ENCODE measurements at regions not wholly inside any gene's neighbourhood (a gene's known extent, or its start where the extent isn't known, plus 50 kb on each side); places are given as distances from the start of the nearest gene placed in this dataset.
"Not testable (repeated sequence)": the region's sequence is repeated elsewhere in the genome, so short reads cannot be mapped to it uniquely, and the experiment has no call there.

GRCh38 chr2:57217013-57217412 lies 829.6 kb upstream of the VRK2 start:
- DNase-seq, result no peak
- intact Hi-C loops (cut with DNase I), result no loop called here

- no peak for DNase-seq
- intact Hi-C loops (cut with DNase I), result no loop called here
Observed at GRCh38 chr2:57218206-57218605, 828.4 kb upstream of the VRK2 start.

GRCh38 chr2:57229706-57230105 lies 816.9 kb upstream of the VRK2 start:
- DNase-seq; intact Hi-C loops (cut with DNase I): not testable (repeated sequence)

DNA sequence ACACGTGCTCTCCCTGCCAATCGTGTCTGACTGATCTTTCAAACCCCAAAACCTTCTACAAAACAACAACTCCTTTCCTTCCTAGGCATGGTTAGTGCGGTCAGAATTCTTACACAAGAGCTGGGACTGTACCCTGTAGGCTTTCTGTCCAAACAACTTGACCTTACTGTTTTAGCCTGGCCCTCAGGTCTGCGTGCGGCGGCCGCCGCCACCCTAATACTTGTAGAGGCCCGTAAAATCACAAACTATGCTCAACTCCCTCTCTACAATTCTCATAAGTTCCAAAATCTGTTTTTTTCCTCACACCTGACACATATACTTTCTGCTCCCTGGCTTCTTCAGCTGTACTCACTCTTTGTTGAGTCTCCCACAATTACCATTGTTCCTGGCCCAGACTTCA lies 814.3 kb upstream of the VRK2 start:
- DNase-seq; intact Hi-C loops (cut with DNase I): not testable (repeated sequence)

- DNase-seq; intact Hi-C loops (cut with DNase I): not testable (repeated sequence)
Observed at GRCh38 chr2:57251495-57251894, 795.1 kb upstream of the VRK2 start.

- peak in 1 of 10 donors; percentile 72 for DNase-seq
- intact Hi-C loops (cut with DNase I), result not testable (repeated sequence)
Observed at GRCh38 chr2:57276408-57276807, 770.2 kb upstream of the VRK2 start.

- intact Hi-C loops (cut with DNase I), result no loop called here
- no peak for DNase-seq
Observed at GRCh38 chr2:57278451-57278850, 768.2 kb upstream of the VRK2 start.

GRCh38 chr2:57291209-57291608 lies 755.4 kb upstream of the VRK2 start:
- DNase-seq, result no peak
- intact Hi-C loops (cut with DNase I), result no loop called here

- intact Hi-C loops (cut with DNase I), result no loop called here
- no peak for DNase-seq
Observed at GRCh38 chr2:57296795-57297517, 749.6 kb upstream of the VRK2 start.

- intact Hi-C loops (cut with DNase I), result no loop called here
- no peak for DNase-seq
Observed at GRCh38 chr2:57313678-57314077, 732.9 kb upstream of the VRK2 start.

DNA sequence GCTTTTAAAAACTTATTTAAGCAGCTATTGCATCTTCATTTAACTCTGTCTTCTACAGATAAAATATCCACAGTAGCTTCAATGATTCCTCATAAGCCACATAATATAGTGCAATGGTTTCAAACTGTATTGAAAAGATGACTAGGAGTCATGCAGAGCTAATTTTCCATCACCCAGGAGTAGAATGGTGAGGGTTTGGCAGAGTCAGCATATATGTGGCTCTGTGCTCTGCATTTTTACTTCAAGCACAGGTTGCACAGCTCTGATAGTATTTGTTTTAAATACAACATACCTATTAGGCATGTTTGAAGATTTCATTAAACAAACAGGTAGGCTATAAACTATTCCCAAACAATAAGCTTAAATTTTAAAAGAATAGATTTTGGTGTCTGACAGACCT lies 731.9 kb upstream of the VRK2 start:
- no peak for DNase-seq
- intact Hi-C loops (cut with DNase I), result no loop called here

DNA sequence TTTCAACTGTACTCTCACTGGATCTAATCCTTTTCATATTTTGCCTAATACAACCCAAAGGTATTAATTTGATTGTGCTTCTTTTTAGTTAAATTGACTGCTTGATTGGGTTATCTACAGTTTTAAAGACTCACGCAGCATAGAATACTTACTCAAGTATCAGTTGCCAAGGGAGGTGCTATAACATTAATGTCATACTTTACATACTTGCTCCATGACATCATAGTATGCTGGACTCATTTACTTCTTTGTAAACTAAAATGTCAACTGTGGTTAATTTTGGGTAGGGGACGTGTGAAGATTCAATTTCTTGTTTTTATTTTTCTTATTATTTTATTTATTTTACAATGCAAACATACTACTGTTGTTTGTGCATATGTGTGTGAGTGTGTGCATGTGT lies 716.2 kb upstream of the VRK2 start:
- intact Hi-C loops (cut with DNase I), result no loop called here
- no peak for DNase-seq

GRCh38 chr2:57333221-57333620 lies 713.4 kb upstream of the VRK2 start:
- no peak for DNase-seq
- intact Hi-C loops (cut with DNase I), result no loop called here

DNA sequence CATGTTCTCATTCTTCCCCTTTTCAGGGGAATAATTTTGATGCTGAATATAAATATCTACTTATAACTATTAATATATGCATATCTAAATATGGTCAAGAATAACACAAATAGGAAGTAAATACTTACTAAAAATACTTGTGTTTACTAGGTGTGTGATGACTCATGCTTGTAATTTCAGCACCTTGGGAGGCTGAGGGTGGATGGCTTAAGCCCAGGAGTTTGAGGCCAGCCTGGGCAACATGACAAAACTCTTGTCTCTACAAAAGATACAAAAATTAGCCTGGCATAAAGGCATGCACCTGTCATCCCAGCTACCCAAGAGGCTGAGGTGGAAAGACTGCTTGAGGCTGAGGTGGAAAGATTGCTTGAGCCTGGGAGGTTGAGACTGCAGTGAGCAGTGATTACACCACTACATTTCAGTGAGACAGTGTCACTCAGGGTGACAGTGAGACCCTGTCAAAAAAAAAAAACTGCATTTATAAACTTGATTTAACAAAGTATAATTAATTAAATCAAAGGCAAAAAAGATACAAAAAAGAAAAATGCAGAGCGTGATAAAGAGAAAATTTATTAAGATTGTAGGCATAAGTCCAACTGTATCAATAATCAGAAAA lies 703.1 kb upstream of the VRK2 start:
- intact Hi-C loops (cut with DNase I), result no loop called here
- peak in 1 of 10 donors; percentile 34 for DNase-seq

DNA sequence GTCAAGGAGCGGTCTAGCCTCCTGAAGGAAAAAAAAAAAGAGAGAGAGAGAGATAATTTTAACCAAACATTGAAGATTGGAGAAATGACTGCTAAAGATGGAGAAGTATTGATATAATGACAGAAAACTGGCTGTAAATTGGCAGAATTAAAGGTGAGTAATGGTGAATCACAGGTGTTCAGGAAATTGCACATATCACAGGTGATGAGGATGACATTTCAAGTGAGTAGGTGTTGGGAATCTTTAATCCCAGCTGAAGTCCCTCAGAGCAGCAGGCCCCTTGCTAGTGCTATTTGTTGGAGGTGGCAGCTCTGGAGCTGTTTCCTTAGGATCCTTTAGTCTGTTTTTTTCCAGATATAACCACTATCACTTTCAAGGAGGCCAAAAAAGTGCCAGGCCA lies 678.4 kb upstream of the VRK2 start:
- no peak for DNase-seq
- intact Hi-C loops (cut with DNase I), result no loop called here

DNA sequence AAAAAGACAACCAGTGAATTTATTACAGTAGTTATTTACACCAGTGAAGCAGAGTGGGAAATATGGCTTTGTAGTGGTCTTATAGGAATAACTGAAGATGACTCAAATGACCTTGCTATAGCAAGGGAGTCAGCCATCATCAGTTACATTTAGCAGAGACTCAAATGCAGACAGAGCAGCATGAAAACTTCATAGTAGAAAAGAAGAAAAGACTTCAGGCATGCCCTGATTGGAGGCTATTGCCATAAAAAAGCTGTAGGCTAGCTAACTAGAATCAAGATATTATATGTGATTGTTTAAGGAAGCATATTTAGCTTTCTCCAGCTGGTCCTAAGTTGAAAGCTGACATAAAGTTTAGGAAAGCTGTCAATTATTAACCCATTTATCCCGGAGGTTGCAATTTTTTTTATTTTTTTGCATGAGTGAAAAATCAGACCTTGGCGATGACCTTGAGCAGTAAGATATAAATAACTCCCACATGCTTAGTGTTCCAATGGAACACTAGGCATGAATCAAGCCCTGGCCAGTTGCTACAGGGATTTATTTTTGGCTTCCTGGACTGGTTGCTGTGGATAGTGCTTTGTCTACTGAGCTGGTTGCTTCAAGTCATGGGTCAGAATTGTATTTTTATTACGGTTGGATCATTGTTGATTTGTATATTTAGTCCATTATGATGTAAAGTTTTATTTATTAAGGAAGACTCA lies 675.6 kb upstream of the VRK2 start:
- DNase-seq, result no peak
- intact Hi-C loops (cut with DNase I), result no loop called here

DNA sequence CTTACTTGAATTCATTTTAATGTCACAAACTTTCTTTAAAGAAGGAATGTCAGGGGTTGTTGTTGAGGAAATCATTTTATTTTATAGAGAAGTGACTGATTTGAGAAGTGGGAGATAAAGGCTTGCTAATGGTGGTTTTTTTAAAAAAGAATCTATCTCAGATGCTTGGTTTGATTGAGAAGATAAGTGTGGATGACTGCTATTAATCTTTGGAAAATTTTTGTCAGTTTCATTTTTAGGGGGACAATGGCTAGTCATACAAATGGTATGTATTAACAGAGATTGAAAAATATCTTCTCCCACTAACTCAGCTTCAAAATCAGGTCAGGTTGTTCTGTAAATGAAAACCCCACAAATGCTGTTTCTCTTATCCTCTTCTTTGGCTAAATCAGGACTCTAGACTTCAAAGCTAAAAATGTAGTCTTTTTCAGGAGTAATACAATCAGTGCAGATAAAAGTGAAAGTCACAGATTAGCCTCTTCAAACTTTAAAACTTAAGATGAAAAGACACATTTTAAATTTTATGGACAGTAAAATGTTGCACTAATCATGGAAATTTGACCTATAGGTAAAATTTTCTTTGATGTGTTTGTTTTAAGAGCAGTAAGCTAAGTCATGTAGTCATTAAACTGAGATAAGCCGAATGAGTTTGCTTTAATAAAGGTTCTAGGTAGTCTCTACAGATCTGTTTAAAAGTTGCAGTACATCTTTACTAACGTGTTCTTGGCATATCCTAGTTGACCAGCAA lies 674.2 kb upstream of the VRK2 start:
- intact Hi-C loops (cut with DNase I), result no loop called here
- no peak for DNase-seq

GRCh38 chr2:57373530-57373929 lies 673.1 kb upstream of the VRK2 start:
- DNase-seq, result no peak
- intact Hi-C loops (cut with DNase I), result no loop called here

DNA sequence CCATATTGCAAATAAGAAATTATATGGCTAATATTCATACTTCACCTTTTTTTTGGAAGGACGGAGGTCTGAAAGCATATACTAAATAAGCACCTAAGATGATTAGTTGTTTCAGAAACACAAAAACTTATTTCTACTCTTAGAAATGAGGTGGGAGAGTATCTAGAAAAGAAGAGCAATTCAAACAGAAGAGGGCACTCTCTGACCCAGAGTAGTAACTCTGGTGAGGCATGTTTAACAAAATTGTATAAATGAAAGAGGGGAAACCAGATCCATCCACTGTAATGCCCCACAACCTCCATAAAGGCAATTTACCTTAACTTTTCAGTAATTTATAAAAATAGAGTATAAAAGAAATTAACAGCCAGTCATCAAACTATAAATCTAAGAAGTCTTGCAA lies 669.6 kb upstream of the VRK2 start:
- DNase-seq, result no peak
- intact Hi-C loops (cut with DNase I), result no loop called here

DNA sequence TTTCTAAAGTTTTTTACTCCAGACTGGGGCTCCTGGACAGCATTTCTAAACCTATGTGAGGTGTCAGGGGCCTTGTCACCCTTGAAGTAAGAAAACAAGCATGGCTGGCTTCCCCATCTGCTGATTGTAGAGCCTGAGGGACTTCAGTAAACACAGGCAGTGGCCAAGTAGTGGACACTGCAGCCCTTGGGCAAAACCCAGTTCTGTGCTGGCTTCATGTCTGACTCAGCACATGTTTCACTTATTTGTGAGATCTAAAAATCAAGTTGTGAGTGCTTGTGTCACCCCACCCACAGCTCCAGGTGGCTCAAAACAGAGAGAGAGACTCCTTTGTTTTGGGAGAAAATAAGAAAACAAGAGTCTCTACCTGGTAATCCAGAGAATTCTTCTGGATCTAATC lies 660.3 kb upstream of the VRK2 start:
- no peak for DNase-seq
- intact Hi-C loops (cut with DNase I), result no loop called here

Measured in posterior cingulate gyrus (tissue), 11 donors.